Ovary (tissue), 7 donors: ENCODE measurements at regions not wholly inside any gene's neighbourhood (a gene's known extent, or its start where the extent isn't known, plus 50 kb on each side); places are given as distances from the start of the nearest gene placed in this dataset.

Source experiments
- DNase-seq, 5 donors: peaks; one replicate each; pipeline ENCODE4 v3.0.0-alpha.2; 2019 to 2020
- H3K27ac ChIP-seq, 2 donors: fragments of 200-600 bp; one replicate each; pipeline versions ENCODE4 v1.5.1 to v1.8.0; 2019 to 2022
- H3K27me3 ChIP-seq: fragments of 200-600 bp; one replicate; pipeline ENCODE4 v1.8.0; 2022
- H3K36me3 ChIP-seq: fragments of 200-600 bp; sonication (generic); one replicate; pipeline ENCODE4 v1.5.1; 2019
- H3K4me1 ChIP-seq: one replicate; pipeline ENCODE4 v1.8.1; 2013; ENCODE audit warnings: mild to moderate bottlenecking, moderate library complexity; ENCODE audit not compliant: insufficient read depth
- H3K4me3 ChIP-seq: fragments of 200-600 bp; sonication (generic); one replicate; pipeline ENCODE4 v1.5.1; 2017
- H3K9me3 ChIP-seq, 2 donors: fragments of 200-600 bp in 1 of 2; sonication (generic) in 1 of 2; one replicate each; pipeline versions ENCODE4 v1.5.1 to v1.8.1; 2013 to 2019; ENCODE audit warnings: mild to moderate bottlenecking in 1 of 2, moderate library complexity in 1 of 2
- CTCF ChIP-seq, 3 donors: fragments of 450-650 bp in 2 of 3; fragments of 200-600 bp in 1 of 3; IDR thresholded peaks; one replicate each; pipeline versions ENCODE4 v1.5.1 to v1.8.0; 2016 to 2022; ENCODE audit warnings: antibody characterized with exemption in 3 of 3, mild to moderate bottlenecking in 1 of 3
- EP300 ChIP-seq: sonication (generic); formaldehyde crosslinking; IDR thresholded peaks from one replicate; pipeline ENCODE4 v1.6.1; 2017; ENCODE audit warnings: antibody characterized with exemption
- POLR2A ChIP-seq: fragments of 450-650 bp; IDR thresholded peaks from one replicate; pipeline ENCODE4 v1.6.1; 2017; ENCODE audit warnings: antibody characterized with exemption, mild to moderate bottlenecking, moderate library complexity
- whole genome bisulfite sequencing, 3 donors: extraction: QIAGEN DNeasy Blood & Tissue Kit in 1 of 3; methylation state at CpG; one replicate each; pipeline versions ENCODE4 v1.1.5 to v1.1.7; 2013 to 2017; 5-methylcytosine and 5-hydroxymethylcytosine counted together
- intact Hi-C, 4 donors: fragments of 100-400 bp; cut with DNase I; formaldehyde crosslinking; loops; one replicate each; pipeline versions ENCODE4 v1.11.0 to v1.15.1; 2022 to 2023
- donor health status: DM: no; HTN: no; CAD: no; lungs with moderate emphysema.
- donor health status: DM: no; HTN: no; CAD: no.
- donor health status: Bipolar disorder and iron deficiency.
- donor health status: DM: no; HTN: no; CAD: no.
- donor health status: DM: yes; HTN: yes; CAD: no.

DNA sequence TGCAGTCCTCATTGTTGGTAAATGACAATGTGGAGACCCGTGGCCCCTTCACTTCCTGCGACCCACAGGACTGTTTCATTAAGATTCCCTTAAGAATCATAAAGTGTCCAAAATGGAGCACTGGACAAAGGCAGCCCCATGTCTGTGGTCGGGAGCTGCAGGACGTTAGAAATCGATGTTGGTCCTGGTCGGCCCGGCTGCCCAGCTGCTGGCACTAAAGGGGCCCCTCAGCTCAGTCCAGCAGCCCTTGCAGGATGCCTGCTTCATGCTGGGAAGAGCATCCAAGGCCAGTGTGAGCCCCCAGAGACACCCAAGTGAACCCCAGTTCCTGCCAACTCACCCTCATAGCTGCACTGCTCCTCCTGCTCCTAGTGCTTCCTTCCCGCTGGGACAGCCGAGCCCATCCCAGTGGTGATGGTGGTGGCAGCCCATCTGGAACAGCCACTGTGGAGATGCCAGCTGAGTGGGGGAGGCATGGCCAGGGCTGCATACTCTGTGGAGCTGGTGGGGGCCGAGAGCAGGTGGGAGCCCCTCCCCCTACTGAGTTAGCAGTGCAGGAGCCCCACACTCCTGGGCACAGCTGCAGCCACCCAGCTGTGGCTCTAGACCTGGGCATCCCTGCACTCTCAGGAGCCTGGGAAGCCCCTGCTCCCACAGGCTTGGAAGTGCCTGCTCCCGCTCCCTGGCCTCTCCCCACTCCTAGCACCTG is 168.0 kb upstream of the IRX2 start:
- Histone ChIP-seq H3K27ac (no peak overlapping the region), H3K27me3 (no peaks in the 10 kb centered on the region), H3K4me1 (no peaks in the 10 kb centered on the region), H3K9me3 (peaks cover 0 to 7% of the 10 kb centered on the region in 2 donors), H3K36me3 (no peaks in the 10 kb centered on the region), H3K4me3 (no peak overlapping the region)
- no peak for DNase-seq
- WGBS, 3 donors: 80 to 88% (median 84%) methylated on average over 9 to 11 of the region's 11 CpGs
- intact Hi-C loops: no loop called here
- TF ChIP-seq EP300: no peak
- no peak for TF ChIP-seq POLR2A
- no peak for TF ChIP-seq CTCF (IDR thresholded peaks at IDR 0.05)

- 86 to 90% (median 89%) methylated on average over 19 of the region's 19 CpGs for WGBS, 3 donors
- Histone ChIP-seq H3K27me3 (no peaks in the 10 kb centered on the region), H3K9me3 (peaks cover 0 to 7% of the 10 kb centered on the region in 2 donors), H3K27ac (no peak overlapping the region), H3K4me1 (no peaks in the 10 kb centered on the region), H3K4me3 (no peak overlapping the region), H3K36me3 (no peaks in the 10 kb centered on the region)
- intact Hi-C loops: no loop called here
- no peak for TF ChIP-seq EP300
- TF ChIP-seq CTCF (IDR thresholded peaks at IDR 0.05): no peak
- no peak for TF ChIP-seq POLR2A
- no peak for DNase-seq
These were observed 166.0 kb upstream of the IRX2 start for GRCh38 chr5:2917524-2917923.

GRCh38 chr5:2917093-2917492 is 165.6 kb upstream of the IRX2 start:
- intact Hi-C loops: no loop called here
- Histone ChIP-seq H3K36me3 (no peaks in the 10 kb centered on the region), H3K4me1 (no peaks in the 10 kb centered on the region), H3K4me3 (no peak overlapping the region), H3K9me3 (peaks cover 0 to 7% of the 10 kb centered on the region in 2 donors), H3K27ac (no peak overlapping the region), H3K27me3 (no peaks in the 10 kb centered on the region)
- no peak for TF ChIP-seq EP300
- TF ChIP-seq CTCF (IDR thresholded peaks at IDR 0.05): no peak
- no peak for TF ChIP-seq POLR2A
- no peak for DNase-seq
- 91% methylated on average over 16 of the region's 16 CpGs for WGBS, 3 donors

DNA sequence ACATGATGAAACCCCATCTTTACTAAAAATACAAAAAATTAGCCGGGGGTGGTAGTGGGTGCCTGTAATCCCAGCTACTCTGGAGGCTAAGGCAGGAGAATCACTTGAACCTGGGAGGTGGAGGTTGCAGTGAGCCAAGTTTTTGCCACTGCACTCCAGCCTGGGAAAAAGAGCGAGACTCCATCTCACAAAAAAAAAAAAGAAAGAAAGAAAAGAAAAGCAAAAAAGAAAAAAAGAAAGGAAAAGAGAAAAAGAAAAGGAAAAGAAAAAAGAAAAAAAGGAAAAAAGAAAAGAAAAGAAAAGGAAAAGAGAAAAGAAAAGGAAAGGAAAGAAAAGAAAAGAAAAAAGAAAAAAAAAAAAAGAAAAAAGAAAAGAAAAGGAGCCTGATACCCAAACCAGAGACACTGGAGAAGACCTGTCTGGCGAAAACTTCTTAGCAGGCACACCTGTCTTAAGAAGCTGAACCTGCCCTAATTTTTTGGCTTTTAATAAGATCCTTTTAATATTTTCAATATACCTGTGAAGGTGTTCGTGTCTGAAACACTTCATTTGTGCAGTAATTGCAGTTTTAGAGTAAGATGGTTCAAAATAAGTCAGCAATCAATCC is 164.7 kb upstream of the IRX2 start:
- Histone ChIP-seq H3K9me3 (peaks cover 0 to 7% of the 10 kb centered on the region in 2 donors), H3K27me3 (no peaks in the 10 kb centered on the region), H3K4me3 (no peak overlapping the region), H3K4me1 (no peaks in the 10 kb centered on the region), H3K36me3 (no peaks in the 10 kb centered on the region), H3K27ac (no peak overlapping the region)
- intact Hi-C loops: no loop called here
- no peak for TF ChIP-seq EP300
- TF ChIP-seq POLR2A: no peak
- TF ChIP-seq CTCF (IDR thresholded peaks at IDR 0.05): no peak
- WGBS, 3 donors: 81 to 83% (median 81%) methylated on average over 4 of the region's 4 CpGs
- DNase-seq: no peak
